ENCODE measurements at regions not wholly inside any gene's neighbourhood (a gene's known extent, or its start where the extent isn't known, plus 50 kb on each side); places are given as distances from the start of the nearest gene placed in this dataset.

DNA sequence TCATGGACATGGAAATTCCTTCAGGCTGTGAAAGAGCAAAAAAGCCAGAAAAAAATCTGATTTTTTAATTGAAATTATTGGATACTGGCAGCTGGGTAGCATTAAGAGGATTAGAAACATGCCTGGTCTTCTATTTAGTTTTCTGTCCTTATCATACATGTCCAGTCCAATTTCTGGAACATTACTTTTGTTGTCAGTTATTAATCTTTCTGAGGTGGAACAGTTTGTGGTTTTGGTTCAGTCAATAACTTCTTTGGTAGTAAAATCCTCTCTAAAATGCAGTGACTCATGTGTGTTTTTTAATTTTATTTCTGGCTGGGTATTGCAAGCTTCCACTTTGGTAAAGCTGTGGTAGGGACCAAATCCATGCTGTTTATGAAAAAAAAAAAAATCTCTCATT is 687.0 kb upstream of the ADGRL2 start:
- no peak for TF ChIP-seq EP300 (IDR thresholded peaks at IDR 0.05; ENCODE audit: borderline replicate concordance)
- no peak for TF ChIP-seq EGR1 (IDR thresholded peaks at IDR 0.05)
- no peak for TF ChIP-seq TAF1 (IDR thresholded peaks at IDR 0.05; ENCODE audit: low read depth)
- TF ChIP-seq RAD21 (IDR thresholded peaks at IDR 0.05; ENCODE audit: low read depth) = no peak
- TF ChIP-seq YY1 (IDR thresholded peaks at IDR 0.05; ENCODE audit: low read depth) = no peak
- TF ChIP-seq, protein P1, sequence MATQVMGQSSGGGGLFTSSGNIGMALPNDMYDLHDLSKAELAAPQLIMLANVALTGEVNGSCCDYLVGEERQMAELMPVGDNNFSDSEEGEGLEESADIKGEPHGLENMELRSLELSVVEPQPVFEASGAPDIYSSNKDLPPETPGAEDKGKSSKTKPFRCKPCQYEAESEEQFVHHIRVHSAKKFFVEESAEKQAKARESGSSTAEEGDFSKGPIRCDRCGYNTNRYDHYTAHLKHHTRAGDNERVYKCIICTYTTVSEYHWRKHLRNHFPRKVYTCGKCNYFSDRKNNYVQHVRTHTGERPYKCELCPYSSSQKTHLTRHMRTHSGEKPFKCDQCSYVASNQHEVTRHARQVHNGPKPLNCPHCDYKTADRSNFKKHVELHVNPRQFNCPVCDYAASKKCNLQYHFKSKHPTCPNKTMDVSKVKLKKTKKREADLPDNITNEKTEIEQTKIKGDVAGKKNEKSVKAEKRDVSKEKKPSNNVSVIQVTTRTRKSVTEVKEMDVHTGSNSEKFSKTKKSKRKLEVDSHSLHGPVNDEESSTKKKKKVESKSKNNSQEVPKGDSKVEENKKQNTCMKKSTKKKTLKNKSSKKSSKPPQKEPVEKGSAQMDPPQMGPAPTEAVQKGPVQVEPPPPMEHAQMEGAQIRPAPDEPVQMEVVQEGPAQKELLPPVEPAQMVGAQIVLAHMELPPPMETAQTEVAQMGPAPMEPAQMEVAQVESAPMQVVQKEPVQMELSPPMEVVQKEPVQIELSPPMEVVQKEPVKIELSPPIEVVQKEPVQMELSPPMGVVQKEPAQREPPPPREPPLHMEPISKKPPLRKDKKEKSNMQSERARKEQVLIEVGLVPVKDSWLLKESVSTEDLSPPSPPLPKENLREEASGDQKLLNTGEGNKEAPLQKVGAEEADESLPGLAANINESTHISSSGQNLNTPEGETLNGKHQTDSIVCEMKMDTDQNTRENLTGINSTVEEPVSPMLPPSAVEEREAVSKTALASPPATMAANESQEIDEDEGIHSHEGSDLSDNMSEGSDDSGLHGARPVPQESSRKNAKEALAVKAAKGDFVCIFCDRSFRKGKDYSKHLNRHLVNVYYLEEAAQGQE (IDR thresholded peaks at IDR 0.05; ENCODE audit: low read depth) = no peak
